HepG2 (cell line): ENCODE measurements at regions not wholly inside any gene's neighbourhood (a gene's known extent, or its start where the extent isn't known, plus 50 kb on each side); places are given as distances from the start of the nearest gene placed in this dataset.

Source experiments
- HNF1B ChIP-seq: sonication (generic); formaldehyde crosslinking; IDR thresholded peaks from 2 replicates; pipeline ENCODE4 v1.5.1; 2020; ENCODE audit warnings: mild to moderate bottlenecking, moderate library complexity, missing genetic modification reagents
- KMT2A ChIP-seq: sonication (generic); formaldehyde crosslinking; IDR thresholded peaks from 2 replicates; pipeline ENCODE4 v1.4.0; 2020; ENCODE audit warnings: missing genetic modification reagents
- PCBP2 ChIP-seq: fragments of 200-400 bp; formaldehyde crosslinking; optimal IDR thresholded peaks from 2 replicates; pipeline ENCODE3; 2018; ENCODE audit warnings: low read length, low read depth; ENCODE audit not compliant: poor library complexity, severe bottlenecking
- POLR2A ChIP-seq, 2 experiments: IDR thresholded peaks; 2 replicates each; pipeline ENCODE4 v1.6.1; 2011; ENCODE audit warnings: low read depth in 2 of 2, low read length in 2 of 2, mild to moderate bottlenecking in 1 of 2, moderate library complexity in 1 of 2; ENCODE audit not compliant: insufficient read depth in 1 of 2
- TCF7L2 ChIP-seq: IDR thresholded peaks from 2 replicates; pipeline ENCODE4 v1.6.1; 2011; ENCODE audit warnings: mild to moderate bottlenecking, low read depth, low read length, moderate library complexity
- TP53 ChIP-seq: sonication (generic); formaldehyde crosslinking; conservative IDR thresholded peaks from 2 replicates; pipeline ENCODE4 v1.4.0; 2020; ENCODE audit warnings: missing genetic modification reagents
- ZNF205 ChIP-seq: IDR thresholded peaks from 2 replicates; pipeline ENCODE4 v1.6.1; 2018; ENCODE audit warnings: missing biosample characterization, missing genetic modification reagents

GRCh38 chr5:155475318-155475717 is 461.8 kb downstream of the KIF4B start:
- TF ChIP-seq PCBP2, result no peak
- no peak for TF ChIP-seq TCF7L2
- TF ChIP-seq HNF1B (CRISPR knock-in tag), result no peak
- no peak for TF ChIP-seq KMT2A (CRISPR knock-in tag)
- no peak for TF ChIP-seq TP53 (CRISPR knock-in tag)
- TF ChIP-seq ZNF205 (CRISPR knock-in tag), result no peak
- TF ChIP-seq POLR2A (IDR thresholded peaks at IDR 0.05; ENCODE audit: insufficient read depth in 1 of 2, low read depth in 2 of 2, low read length in 2 of 2), result no peak
